GM12891 (cell line): ENCODE measurements at regions not wholly inside any gene's neighbourhood (a gene's known extent, or its start where the extent isn't known, plus 50 kb on each side); places are given as distances from the start of the nearest gene placed in this dataset.

Source experiments
- DNase-seq: peaks from one replicate; pipeline ENCODE4 v3.0.0; 2011; ENCODE audit warnings: low spot score; ENCODE audit not compliant: insufficient read length
- FAIRE-seq: peaks from 2 replicates; lab custom pipeline; 2011; peaks lifted over from hg19 to GRCh38; lab: Jason Lieb, UNC
- PAX5 ChIP-seq: IDR thresholded peaks from 2 replicates; pipeline ENCODE4 v1.6.1; 2011; ENCODE audit warnings: low read length, moderate library complexity, mild to moderate bottlenecking; ENCODE audit not compliant: insufficient read depth, severe bottlenecking
- POLR2A ChIP-seq: IDR thresholded peaks from 2 replicates; pipeline ENCODE4 v1.6.1; 2011; ENCODE audit warnings: low read depth, low read length, control low read depth
- POLR2AphosphoS5 ChIP-seq: IDR thresholded peaks from 2 replicates; pipeline ENCODE4 v1.6.1; 2011; ENCODE audit warnings: low read depth, low read length, control low read depth
- POU2F2 ChIP-seq: IDR thresholded peaks from 2 replicates; pipeline ENCODE4 v1.6.1; 2011; ENCODE audit warnings: low read depth, mild to moderate bottlenecking, control low read depth, low read length, moderate library complexity
- SPI1 ChIP-seq: IDR thresholded peaks from 2 replicates; pipeline ENCODE4 v1.6.1; 2011; ENCODE audit warnings: low read depth, low read length, control low read depth
- TAF1 ChIP-seq: IDR thresholded peaks from 2 replicates; pipeline ENCODE4 v1.6.1; 2011; ENCODE audit warnings: low read depth, low read length, control low read depth

DNA sequence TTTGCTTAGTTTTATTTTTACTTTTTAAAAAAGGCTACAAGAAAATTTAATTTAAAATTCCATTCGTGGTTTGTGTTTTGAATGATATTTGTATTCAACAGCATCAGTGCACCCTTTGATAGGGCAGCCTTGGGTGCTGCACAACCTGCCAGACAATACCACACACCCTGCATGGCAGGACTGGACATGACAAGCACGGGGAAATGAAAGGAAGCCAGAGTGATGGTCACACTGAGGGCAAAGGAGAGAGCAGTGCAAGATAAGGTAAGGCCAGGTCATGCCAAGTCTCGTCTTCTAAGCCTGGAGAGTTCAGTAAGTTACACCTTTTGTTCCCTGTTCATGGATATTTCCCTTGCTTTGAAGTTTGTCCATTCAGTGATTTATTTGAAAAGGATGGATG is 103.0 kb downstream of the ALDH8A1 start:
- DNase-seq (no peak), FAIRE-seq (no peak)
- TF ChIP-seq PAX5: no peak
- no peak for TF ChIP-seq SPI1

DNA sequence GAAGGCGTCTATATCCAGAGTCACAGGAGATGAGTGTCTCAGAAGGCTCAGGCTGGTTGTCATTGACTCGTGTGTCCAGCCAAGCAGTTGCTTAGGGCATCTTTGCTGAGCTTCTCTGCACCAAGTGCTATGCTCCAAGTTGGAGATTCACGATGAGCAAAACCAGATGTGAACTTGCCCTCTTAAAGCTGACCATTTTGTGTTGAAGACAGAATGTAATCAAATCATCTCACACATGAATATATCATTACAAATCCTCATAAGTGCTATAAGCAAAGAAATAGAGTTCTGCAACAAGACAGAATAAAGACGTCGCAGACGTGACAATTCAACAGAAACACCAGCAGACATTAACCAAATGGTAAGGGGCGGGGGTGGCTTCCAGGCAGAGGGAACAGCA is 103.9 kb downstream of the ALDH8A1 start:
- no peak for TF ChIP-seq TAF1
- TF ChIP-seq POLR2A: no peak
- TF ChIP-seq PAX5: no peak
- no peak for TF ChIP-seq SPI1
- no peak for TF ChIP-seq POLR2AphosphoS5
- TF ChIP-seq POU2F2: no peak
- no peak for DNase-seq
- FAIRE-seq: no peak

DNA sequence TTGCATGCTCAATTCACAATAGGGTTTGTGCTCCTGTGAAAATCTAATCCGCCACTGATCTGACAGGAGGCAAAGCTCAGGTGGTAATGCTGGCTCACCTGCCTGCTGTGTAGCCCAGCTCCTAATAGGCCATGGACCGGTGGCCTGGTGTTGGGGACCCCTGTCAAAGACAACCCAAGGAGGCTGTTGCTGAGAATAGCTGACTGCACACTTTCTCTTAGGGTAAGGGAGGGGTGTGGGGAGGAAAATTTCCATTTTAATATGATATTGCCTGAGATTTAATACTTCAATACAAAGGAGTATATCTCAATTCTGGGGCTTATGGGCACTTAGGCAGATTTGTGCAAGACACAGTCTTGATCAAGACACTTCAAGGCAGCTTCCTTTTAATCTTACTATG is 105.8 kb downstream of the ALDH8A1 start:
- no peak for FAIRE-seq
- TF ChIP-seq POLR2AphosphoS5 (no peak), TAF1 (no peak), POLR2A (no peak), PAX5 (no peak), POU2F2 (no peak), SPI1 (no peak)

DNA sequence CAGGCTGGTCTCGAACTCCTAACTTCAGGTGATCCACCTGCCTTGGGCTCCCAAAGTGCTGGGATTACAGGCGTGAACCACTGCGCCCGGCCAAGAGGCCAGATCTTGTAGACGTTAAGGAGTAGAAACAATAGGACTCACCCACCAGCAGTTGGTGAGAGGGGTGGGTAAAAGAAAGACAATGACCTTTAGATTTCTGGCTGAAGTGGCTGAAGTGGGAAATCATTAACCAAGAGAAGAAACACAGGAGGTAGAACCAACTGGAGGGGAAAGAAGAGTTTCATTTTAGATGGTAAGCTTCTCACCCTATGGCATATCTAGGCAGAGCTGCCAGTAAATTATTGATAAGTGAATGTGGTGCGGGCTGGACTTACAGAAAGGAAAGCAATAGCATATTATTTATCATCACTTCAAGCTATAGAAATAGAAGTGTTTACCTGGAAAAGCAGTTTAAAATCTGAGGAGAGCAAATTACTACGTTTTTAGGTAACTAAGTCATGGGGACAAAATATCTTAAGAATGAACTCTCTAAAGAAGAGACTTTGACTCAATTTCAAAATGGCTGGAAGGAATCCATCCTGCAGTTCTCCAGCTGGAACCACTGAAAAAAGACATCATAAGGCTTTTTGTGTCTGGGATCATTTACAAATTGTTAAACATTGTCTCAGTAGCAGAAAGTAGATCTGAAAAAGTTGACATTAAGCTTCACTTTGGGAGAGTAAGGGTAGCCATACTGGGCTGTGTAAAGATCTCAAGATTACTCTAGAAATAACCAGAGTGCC is 109.6 kb downstream of the ALDH8A1 start:
- no peak for DNase-seq
- FAIRE-seq: no peak
- TF ChIP-seq TAF1 (no peak), SPI1 (no peak), PAX5 (no peak), POLR2A (no peak), POLR2AphosphoS5 (no peak), POU2F2 (no peak)

More for the DNA sequence above, 105.8 kb downstream of the ALDH8A1 start:
- DNase-seq: no peak

DNA sequence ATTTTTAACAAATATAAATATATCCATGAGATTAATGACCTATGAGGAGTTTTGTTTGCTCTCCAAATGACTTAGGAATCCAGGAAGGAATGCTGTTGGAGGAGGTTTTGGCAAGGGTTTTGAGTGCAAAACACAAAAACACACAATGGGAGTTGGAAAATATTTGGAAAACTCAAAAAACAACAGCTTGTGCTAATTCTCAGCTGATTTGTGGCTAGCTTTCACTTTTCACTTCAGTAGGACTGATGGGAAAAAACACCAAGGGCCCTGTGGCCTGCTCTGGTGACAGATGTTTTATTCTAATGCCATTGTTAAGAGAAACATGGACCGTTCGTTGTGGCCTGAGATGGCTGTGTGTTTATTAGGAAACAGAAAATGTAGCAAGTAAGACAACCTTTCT is 113.9 kb downstream of the ALDH8A1 start:
- FAIRE-seq (no peak), DNase-seq (no peak)
- TF ChIP-seq POU2F2 (no peak), POLR2AphosphoS5 (no peak), POLR2A (no peak), TAF1 (no peak), SPI1 (no peak), PAX5 (no peak)

DNA sequence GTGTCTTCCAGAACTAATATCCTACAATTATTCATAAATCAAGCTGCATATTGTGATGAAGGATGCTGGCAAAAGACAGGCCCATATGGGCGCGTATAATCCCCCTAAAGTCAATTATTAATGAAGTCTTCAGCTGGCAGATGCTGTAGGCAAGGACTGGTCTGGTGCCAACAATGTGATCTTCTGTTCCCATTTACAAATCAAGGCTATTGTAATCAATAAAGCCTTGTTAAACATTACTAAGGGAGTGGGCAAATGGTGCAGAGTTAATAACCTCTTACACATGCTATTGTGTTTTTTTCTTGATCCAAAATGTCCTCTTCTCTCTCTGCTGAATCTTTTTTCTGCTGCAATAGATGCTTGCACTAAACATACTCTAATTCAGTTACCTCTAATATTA is 119.0 kb downstream of the ALDH8A1 start:
- DNase-seq (no peak), FAIRE-seq (no peak)
- TF ChIP-seq SPI1: no peak
- no peak for TF ChIP-seq TAF1
- no peak for TF ChIP-seq POU2F2

DNA sequence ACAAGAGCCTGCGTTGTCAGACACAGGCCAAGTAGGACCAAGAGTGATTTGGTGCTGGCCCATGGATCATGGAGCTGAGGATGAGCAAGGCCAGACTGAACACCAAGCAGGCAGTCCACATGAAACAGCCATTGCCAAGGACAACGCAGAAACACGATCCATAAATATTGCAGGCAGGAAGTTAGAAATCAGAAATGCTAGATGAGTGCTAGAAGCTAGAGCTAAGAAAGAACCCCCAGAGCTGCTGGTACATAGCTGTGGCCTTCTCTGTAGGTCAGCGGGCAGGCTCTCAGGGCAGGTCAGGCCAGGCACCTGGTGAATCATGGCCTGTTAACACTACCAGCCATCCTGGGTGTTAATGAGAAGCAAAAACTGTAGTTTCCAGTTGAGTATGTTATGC is 119.7 kb downstream of the ALDH8A1 start:
- DNase-seq: no peak
- TF ChIP-seq SPI1: no peak
- no peak for TF ChIP-seq POLR2A
- no peak for TF ChIP-seq TAF1
- TF ChIP-seq POU2F2: no peak
- no peak for TF ChIP-seq POLR2AphosphoS5
- TF ChIP-seq PAX5: no peak
- no peak for FAIRE-seq

DNA sequence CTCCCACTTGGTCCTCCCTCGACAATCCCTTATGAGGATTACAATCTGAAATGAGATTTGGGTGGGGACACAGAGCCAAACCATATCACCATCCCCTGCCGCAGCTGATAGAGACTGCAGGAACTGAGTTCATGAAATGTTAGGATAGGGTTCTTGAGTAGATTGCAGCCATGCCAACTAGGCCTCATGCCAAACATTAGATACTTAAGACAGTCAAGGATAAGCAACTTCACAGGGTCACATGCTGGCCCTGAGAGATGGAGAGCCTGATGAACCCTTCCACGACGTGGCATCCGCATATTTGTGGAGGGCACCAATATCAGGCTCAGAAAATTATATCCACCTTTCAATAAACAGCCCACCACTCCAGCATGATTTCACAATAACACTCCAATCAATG is 121.3 kb downstream of the ALDH8A1 start:
- TF ChIP-seq POU2F2: no peak
- TF ChIP-seq PAX5: no peak
- TF ChIP-seq POLR2A: no peak
- TF ChIP-seq POLR2AphosphoS5: no peak
- TF ChIP-seq SPI1: no peak
- no peak for TF ChIP-seq TAF1
- DNase-seq (no peak), FAIRE-seq (no peak)

DNA sequence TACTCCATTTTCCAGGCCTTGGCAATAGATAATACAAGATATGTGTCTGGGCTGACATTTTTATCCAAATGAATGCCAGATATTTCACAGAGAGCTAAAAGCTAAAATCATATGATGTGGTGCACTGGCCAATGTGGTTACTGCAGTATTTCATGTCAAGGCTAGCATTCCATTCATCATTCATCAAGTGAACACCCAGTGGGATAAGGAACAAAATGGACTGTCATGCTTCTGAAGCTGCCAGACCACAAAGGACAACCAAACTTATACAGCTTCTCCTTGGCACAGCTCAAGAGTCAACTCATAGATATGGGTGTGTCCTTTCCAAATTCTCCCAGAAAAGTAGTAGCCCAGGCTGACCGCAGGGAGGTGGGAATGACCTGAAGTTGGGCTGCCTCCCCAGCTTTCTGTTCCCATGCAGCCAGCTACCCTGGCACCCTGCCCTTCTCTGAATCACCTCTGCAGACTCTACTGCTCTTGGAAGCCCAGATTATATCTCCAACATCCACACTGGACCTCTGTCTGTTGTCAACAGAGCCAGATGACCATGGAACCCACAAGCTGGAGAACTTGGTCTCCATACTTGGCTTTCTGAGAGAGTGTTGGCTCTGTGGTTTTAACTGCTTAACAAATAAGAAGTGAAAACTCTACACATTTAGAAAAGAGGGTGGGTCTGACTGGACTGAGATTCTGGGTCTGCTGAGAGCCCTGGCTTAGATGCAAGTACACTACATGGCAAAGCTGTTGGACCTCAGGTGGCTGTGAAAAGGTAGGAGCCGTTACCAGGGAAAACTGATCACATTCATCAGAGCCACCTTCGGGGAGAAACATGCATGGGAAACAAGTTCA is 122.8 kb downstream of the ALDH8A1 start:
- no peak for FAIRE-seq
- DNase-seq: no peak
- TF ChIP-seq POU2F2: no peak
- no peak for TF ChIP-seq TAF1
- no peak for TF ChIP-seq PAX5
- no peak for TF ChIP-seq SPI1
- no peak for TF ChIP-seq POLR2AphosphoS5
- TF ChIP-seq POLR2A: no peak

DNA sequence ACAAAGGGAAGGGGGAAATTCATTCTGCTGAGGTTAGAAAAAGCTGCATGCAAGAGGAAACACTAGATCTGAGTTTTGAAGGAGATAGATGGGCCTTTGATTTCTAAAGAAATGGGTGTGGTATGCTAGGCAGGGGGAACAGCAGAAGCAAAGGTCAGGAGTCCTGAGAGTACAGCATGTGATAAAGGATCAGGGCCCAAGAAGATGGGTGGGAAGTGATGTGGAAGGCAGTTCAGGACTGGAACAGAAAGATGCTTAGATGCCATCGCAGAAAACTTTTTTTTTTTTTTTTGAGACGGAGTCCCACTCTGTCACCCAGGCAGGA is 126.2 kb downstream of the ALDH8A1 start:
- no peak for FAIRE-seq
- no peak for DNase-seq
- no peak for TF ChIP-seq PAX5
- no peak for TF ChIP-seq POLR2A
- TF ChIP-seq TAF1: no peak
- TF ChIP-seq SPI1: no peak
- TF ChIP-seq POLR2AphosphoS5: no peak
- no peak for TF ChIP-seq POU2F2
